ENCODE measurements at regions not wholly inside any gene's neighbourhood (a gene's known extent, or its start where the extent isn't known, plus 50 kb on each side); places are given as distances from the start of the nearest gene placed in this dataset.
A peak's percentile ranks its signal among the peaks of the same experiment; 100 is the strongest.

DNA sequence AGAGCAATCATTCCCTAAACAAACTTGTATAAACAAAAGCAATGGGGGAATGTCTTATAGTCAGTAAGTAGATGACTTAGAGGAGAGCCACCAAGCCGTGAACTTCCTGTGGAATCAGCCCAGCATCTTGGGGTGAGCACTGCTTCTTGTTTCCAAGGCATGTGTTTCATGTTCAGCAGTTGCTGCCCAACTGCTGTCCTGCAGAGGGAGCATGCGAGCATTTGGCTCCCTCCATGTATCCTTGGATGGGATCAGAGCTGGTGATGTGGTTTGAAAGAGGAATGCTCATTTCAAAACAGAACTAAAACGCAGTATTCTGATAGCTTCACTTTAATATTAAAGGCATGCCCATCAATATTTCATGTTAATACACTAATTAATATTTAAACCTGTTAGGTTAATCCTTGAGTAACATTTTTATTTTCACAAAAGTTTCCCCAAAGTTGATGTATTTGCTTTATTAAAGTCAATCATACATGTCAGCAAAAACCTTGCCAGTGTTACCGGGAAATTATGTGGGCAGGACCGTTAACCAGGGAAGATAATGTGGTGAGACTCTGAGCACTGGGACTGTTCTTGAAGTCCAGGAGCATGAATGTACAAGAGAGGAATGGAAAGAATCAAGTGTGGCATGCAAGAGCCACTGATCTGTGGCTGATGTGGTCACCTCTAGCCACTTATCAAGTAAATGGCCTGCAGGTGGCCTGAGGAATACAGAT is 172.1 kb upstream of the GGTLC1 start:
- TF ChIP-seq, protein P1, sequence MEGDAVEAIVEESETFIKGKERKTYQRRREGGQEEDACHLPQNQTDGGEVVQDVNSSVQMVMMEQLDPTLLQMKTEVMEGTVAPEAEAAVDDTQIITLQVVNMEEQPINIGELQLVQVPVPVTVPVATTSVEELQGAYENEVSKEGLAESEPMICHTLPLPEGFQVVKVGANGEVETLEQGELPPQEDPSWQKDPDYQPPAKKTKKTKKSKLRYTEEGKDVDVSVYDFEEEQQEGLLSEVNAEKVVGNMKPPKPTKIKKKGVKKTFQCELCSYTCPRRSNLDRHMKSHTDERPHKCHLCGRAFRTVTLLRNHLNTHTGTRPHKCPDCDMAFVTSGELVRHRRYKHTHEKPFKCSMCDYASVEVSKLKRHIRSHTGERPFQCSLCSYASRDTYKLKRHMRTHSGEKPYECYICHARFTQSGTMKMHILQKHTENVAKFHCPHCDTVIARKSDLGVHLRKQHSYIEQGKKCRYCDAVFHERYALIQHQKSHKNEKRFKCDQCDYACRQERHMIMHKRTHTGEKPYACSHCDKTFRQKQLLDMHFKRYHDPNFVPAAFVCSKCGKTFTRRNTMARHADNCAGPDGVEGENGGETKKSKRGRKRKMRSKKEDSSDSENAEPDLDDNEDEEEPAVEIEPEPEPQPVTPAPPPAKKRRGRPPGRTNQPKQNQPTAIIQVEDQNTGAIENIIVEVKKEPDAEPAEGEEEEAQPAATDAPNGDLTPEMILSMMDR (IDR thresholded peaks at IDR 0.05), result peak; percentile 9 to 66 (median 44)
- TF ChIP-seq EP300 (IDR thresholded peaks at IDR 0.05) (no peak), POLR2AphosphoS5 (IDR thresholded peaks at IDR 0.05) (no peak)

Measured in gastroesophageal sphincter (tissue), 3 donors.